Astrocyte (in vitro differentiated cells and primary cell): ENCODE measurements at regions not wholly inside any gene's neighbourhood (a gene's known extent, or its start where the extent isn't known, plus 50 kb on each side); places are given as distances from the start of the nearest gene placed in this dataset.

ENCODE experiments used
- DNase-seq: peaks from one replicate; pipeline ENCODE4 v3.0.0-alpha.2; 2010; ENCODE audit warnings: low read depth
- FAIRE-seq: peaks from 2 replicates; lab custom pipeline; 2011; peaks lifted over from hg19 to GRCh38; lab: Jason Lieb, UNC
- H2AFZ ChIP-seq: 2 replicates; pipeline ENCODE4 v1.6.0; 2012; ENCODE audit warnings: low read depth, low read length, inconsistent platforms
- H3K27ac ChIP-seq: 2 replicates; pipeline ENCODE4 v1.5.1; 2011; ENCODE audit warnings: low read depth, low read length, inconsistent platforms
- H3K27me3 ChIP-seq: 2 replicates; pipeline ENCODE4 v1.6.0; 2011; ENCODE audit warnings: low read length, inconsistent platforms; ENCODE audit not compliant: insufficient read depth
- H3K36me3 ChIP-seq: 2 replicates; pipeline ENCODE4 v1.5.1; 2011; ENCODE audit warnings: low read length, inconsistent platforms; ENCODE audit not compliant: insufficient read depth
- H3K4me1 ChIP-seq: 2 replicates; pipeline ENCODE4 v1.5.1; 2011; ENCODE audit warnings: low read length, inconsistent platforms; ENCODE audit not compliant: insufficient read depth
- H3K4me2 ChIP-seq: 2 replicates; pipeline ENCODE4 v1.6.0; 2012; ENCODE audit warnings: low read length, inconsistent platforms
- H3K4me3 ChIP-seq: 2 replicates; pipeline ENCODE4 v1.5.1; 2011; ENCODE audit warnings: low read depth, mild to moderate bottlenecking, low read length, inconsistent platforms; ENCODE audit not compliant: insufficient read depth
- H3K79me2 ChIP-seq: 2 replicates; pipeline ENCODE4 v1.6.0; 2012; ENCODE audit warnings: mild to moderate bottlenecking, low read length, inconsistent platforms; ENCODE audit not compliant: insufficient read depth
- H3K9ac ChIP-seq: 2 replicates; pipeline ENCODE4 v1.6.0; 2012; ENCODE audit warnings: mild to moderate bottlenecking, low read length, inconsistent platforms
- H3K9me3 ChIP-seq: 2 replicates; pipeline ENCODE4 v1.5.1; 2012; ENCODE audit warnings: low read depth, mild to moderate bottlenecking, low read length, inconsistent platforms; ENCODE audit not compliant: insufficient read depth
- H4K20me1 ChIP-seq: 2 replicates; pipeline ENCODE4 v1.6.0; 2012; ENCODE audit warnings: low read length, inconsistent platforms; ENCODE audit not compliant: insufficient read depth
- H3K27ac Mint-ChIP-seq: one replicate; pipeline ENCODE4 v1.8.0; 2021; ENCODE audit warnings: mild to moderate bottlenecking, mixed read lengths; ENCODE audit not compliant: unreplicated experiment
- H3K27me3 Mint-ChIP-seq: one replicate; pipeline ENCODE4 v1.8.0; 2021; ENCODE audit warnings: low read depth, mixed read lengths; ENCODE audit not compliant: unreplicated experiment
- H3K36me3 Mint-ChIP-seq: one replicate; pipeline ENCODE4 v1.8.0; 2021; ENCODE audit warnings: low read depth, mixed read lengths; ENCODE audit not compliant: unreplicated experiment
- H3K4me1 Mint-ChIP-seq: one replicate; pipeline ENCODE4 v1.8.0; 2021; ENCODE audit warnings: low read depth, mixed read lengths; ENCODE audit not compliant: unreplicated experiment
- H3K4me3 Mint-ChIP-seq: one replicate; pipeline ENCODE4 v1.8.0; 2021; ENCODE audit warnings: mild to moderate bottlenecking, moderate library complexity, mixed read lengths; ENCODE audit not compliant: unreplicated experiment
- H3K9me3 Mint-ChIP-seq: one replicate; pipeline ENCODE4 v1.8.0; 2021; ENCODE audit warnings: mild to moderate bottlenecking, mixed read lengths; ENCODE audit not compliant: unreplicated experiment
- EZH2 ChIP-seq: IDR thresholded peaks from 2 replicates; pipeline ENCODE4 v1.6.1; 2012; ENCODE audit warnings: mild to moderate bottlenecking, low read length, inconsistent platforms; ENCODE audit not compliant: insufficient read depth
- TF ChIP-seq, protein P1 (sequence below): IDR thresholded peaks from 2 replicates; pipeline ENCODE4 v1.5.1; 2011; ENCODE audit warnings: low read depth, mild to moderate bottlenecking, inconsistent platforms, low read length, moderate library complexity; ENCODE audit not compliant: insufficient read depth

DNA sequence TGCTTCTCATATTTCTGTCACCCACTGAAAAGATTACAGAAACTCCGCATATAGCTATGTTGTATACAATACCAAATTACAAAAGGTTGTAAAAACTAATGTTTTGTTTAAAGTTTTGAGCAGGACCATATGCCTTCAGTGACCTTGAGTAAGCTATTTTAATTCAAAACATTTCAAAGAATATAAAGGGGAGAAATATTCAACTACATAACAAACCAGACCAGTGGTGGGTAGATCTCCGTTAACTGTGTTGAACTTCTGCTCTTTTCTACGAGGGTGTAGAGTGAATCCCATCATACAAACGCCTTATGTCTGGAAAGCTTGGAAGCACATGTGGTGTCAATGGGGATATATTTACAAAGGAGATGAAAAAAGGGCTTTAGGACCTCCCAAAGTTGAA, 68.4 kb upstream of the NR2F2 start:
- Mint-ChIP-seq H3K9me3 (peaks cover 3% of the 10 kb centered on the region), H3K4me1 (peaks cover 25% of the 10 kb centered on the region), H3K27ac (no peak overlapping the region), H3K4me3 (no peak overlapping the region), H3K36me3 (no peaks in the 10 kb centered on the region), H3K27me3 (no peaks in the 10 kb centered on the region)
- Histone ChIP-seq H3K27me3 (no peaks in the 10 kb centered on the region), H3K36me3 (no peaks in the 10 kb centered on the region), H3K4me3 (no peak overlapping the region), H3K9me3 (no peaks in the 10 kb centered on the region), H2AFZ (no peak overlapping the region), H3K79me2 (no peaks in the 10 kb centered on the region), H3K27ac (no peak overlapping the region), H3K4me1 (peaks cover 10% of the 10 kb centered on the region), H3K9ac (no peak overlapping the region), H3K4me2 (no peak overlapping the region), H4K20me1 (no peaks in the 10 kb centered on the region)
- DNase-seq (no peak), FAIRE-seq (no peak)
- TF ChIP-seq, protein P1, sequence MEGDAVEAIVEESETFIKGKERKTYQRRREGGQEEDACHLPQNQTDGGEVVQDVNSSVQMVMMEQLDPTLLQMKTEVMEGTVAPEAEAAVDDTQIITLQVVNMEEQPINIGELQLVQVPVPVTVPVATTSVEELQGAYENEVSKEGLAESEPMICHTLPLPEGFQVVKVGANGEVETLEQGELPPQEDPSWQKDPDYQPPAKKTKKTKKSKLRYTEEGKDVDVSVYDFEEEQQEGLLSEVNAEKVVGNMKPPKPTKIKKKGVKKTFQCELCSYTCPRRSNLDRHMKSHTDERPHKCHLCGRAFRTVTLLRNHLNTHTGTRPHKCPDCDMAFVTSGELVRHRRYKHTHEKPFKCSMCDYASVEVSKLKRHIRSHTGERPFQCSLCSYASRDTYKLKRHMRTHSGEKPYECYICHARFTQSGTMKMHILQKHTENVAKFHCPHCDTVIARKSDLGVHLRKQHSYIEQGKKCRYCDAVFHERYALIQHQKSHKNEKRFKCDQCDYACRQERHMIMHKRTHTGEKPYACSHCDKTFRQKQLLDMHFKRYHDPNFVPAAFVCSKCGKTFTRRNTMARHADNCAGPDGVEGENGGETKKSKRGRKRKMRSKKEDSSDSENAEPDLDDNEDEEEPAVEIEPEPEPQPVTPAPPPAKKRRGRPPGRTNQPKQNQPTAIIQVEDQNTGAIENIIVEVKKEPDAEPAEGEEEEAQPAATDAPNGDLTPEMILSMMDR, result no peak
- no peak for TF ChIP-seq EZH2

DNA sequence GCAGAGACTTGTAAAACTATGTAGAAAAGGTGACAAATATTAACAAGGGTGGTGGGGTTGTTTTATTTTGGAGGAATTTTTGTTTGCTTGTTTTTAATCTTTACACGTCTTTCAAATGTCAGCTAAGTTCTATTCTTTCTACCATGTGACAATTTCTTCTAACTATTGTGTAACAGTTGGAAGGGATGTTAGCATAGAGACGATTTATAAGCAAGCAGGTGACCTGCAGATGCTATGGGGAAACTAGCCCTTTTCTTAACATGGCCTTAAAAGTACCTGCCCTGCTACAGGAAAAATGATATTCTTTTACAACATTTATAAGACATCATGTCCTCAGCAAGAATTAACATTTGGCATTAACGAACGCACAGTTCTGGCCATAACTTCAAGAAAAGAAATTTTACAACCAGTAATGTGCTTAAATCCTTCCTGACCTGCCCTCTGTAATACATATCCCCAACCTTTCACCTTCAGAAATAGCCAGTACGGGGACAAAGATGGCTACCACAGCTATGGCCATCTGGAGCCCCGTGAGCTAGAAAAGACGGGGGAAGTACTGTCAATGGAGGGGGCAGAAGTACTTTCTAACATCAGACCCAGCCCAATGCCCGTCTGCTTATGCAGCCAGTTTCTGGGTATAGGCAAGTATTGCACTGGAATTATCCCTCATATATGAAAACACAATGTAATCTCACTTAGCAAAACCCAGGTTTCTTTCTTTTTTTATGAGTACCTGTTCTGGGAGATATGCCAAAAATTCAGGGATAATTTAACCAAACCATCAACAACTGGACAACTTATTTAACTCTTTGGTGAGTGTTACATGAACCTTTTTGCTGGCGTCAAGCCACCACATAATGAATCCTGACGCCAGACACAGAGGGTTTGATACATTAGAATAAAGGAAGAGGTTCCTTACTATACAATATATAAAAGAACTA, 67.7 kb upstream of the NR2F2 start:
- H2AFZ ChIP-seq, result no peak overlapping the region
- H3K4me1 Mint-ChIP-seq, result peaks cover 25% of the 10 kb centered on the region
- no peak overlapping the region for H3K4me3 Mint-ChIP-seq
- H3K79me2 ChIP-seq, result no peaks in the 10 kb centered on the region
- no peaks in the 10 kb centered on the region for H3K9me3 ChIP-seq
- H3K4me2 ChIP-seq, result no peak overlapping the region
- H3K4me3 ChIP-seq, result no peak overlapping the region
- DNase-seq (no peak), FAIRE-seq (no peak)
- no peaks in the 10 kb centered on the region for H3K27me3 Mint-ChIP-seq
- H3K9ac ChIP-seq, result no peak overlapping the region
- no peak for TF ChIP-seq EZH2
- TF ChIP-seq, protein P1, result no peak
- H3K36me3 ChIP-seq, result no peaks in the 10 kb centered on the region
- no peaks in the 10 kb centered on the region for H4K20me1 ChIP-seq
- H3K27ac ChIP-seq, result no peak overlapping the region
- peaks cover 10% of the 10 kb centered on the region for H3K4me1 ChIP-seq
- no peaks in the 10 kb centered on the region for H3K27me3 ChIP-seq
- H3K36me3 Mint-ChIP-seq, result peaks cover 2% of the 10 kb centered on the region
- H3K9me3 Mint-ChIP-seq, result peaks cover 3% of the 10 kb centered on the region
- H3K27ac Mint-ChIP-seq, result no peak overlapping the region

DNA sequence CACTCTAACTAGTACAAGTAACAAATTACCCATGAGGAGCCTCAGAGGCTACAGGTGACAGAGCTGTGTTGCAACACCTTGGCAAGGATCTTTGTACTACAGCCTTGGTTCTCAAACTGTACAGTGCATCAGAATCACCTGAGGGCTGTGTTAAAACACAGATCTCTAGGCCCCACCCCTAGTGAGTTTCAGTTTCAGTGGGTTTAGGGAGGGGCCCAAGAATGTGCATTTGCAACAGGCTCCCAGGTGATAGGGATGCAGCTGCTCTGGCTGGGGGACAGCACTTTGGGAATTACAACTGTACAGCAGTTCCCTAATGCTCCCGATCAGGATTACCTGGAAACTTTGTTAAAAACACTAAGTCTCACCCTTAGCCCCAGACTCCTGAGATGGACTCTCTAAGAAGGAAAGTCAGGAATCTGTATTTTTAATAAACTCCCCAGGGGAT, 66.1 kb upstream of the NR2F2 start:
- TF ChIP-seq, protein P1, result no peak
- TF ChIP-seq EZH2, result no peak

More for the DNA sequence above, 66.1 kb upstream of the NR2F2 start:
- FAIRE-seq, result no peak
- no peaks in the 10 kb centered on the region for H3K9me3 Mint-ChIP-seq
- DNase-seq, result no peak
- Histone ChIP-seq H3K4me3 (no peak overlapping the region), H3K27ac (no peak overlapping the region), H3K36me3 (no peaks in the 10 kb centered on the region), H3K79me2 (no peaks in the 10 kb centered on the region), H2AFZ (no peak overlapping the region), H3K9me3 (no peaks in the 10 kb centered on the region), H3K4me2 (peak overlapping the region; percentile 43), H3K4me1 (peaks cover 22% of the 10 kb centered on the region), H3K9ac (no peak overlapping the region), H4K20me1 (no peaks in the 10 kb centered on the region), H3K27me3 (no peaks in the 10 kb centered on the region)
- peaks cover 4% of the 10 kb centered on the region for H3K36me3 Mint-ChIP-seq
- H3K27me3 Mint-ChIP-seq, result no peaks in the 10 kb centered on the region
- H3K4me3 Mint-ChIP-seq, result no peak overlapping the region
- H3K27ac Mint-ChIP-seq, result peak overlapping the region; percentile 84
- peaks cover 40% of the 10 kb centered on the region for H3K4me1 Mint-ChIP-seq
